B cell (primary cell): ENCODE measurements at regions not wholly inside any gene's neighbourhood (a gene's known extent, or its start where the extent isn't known, plus 50 kb on each side); places are given as distances from the start of the nearest gene placed in this dataset.

Experiments used
- CTCF ChIP-seq: fragments of 200-600 bp; IDR thresholded peaks from one replicate; pipeline ENCODE4 v1.8.0; 2022; ENCODE audit warnings: antibody characterized with exemption, mild to moderate bottlenecking
- EZH2 ChIP-seq: IDR thresholded peaks from 2 replicates; pipeline ENCODE4 v1.6.1; 2012; ENCODE audit warnings: borderline replicate concordance, low read depth, mild to moderate bottlenecking, moderate library complexity, low read length; ENCODE audit not compliant: insufficient read depth, poor library complexity, severe bottlenecking

GRCh38 chr2:136356125-136357006 lies 238.4 kb upstream of the CXCR4 start:
- TF ChIP-seq EZH2 (no peak), CTCF (no peak)
